Heart left ventricle (tissue), 13 donors: ENCODE measurements at regions not wholly inside any gene's neighbourhood (a gene's known extent, or its start where the extent isn't known, plus 50 kb on each side); places are given as distances from the start of the nearest gene placed in this dataset.

Experiments used
- CTCF ChIP-seq, 12 donors: fragments of 200-600 bp; sonication (generic) in 4 of 12; IDR thresholded peaks; one replicate each; pipeline versions ENCODE4 v1.5.0 to v1.8.0; 2018 to 2022; ENCODE audit warnings: antibody characterized with exemption in 12 of 12, mild to moderate bottlenecking in 5 of 12
- POLR2A ChIP-seq, 2 donors: fragments of 450-650 bp; IDR thresholded peaks; one replicate each; pipeline ENCODE4 v1.6.1; 2017; ENCODE audit warnings: antibody characterized with exemption in 2 of 2, mild to moderate bottlenecking in 2 of 2, moderate library complexity in 2 of 2
- donor health status: ischemic (EF 13 %, LVEDD 7.1; RV severe dilation, severe dysfunction).
- donor health status: DM: no; HTN: yes; CAD: no.
- donor health status: DM: no; HTN: no; CAD: no.
- donor health status: ischemic (EF 25% LVEDD 6.9; RV normal size, moderate dysfunction).
- donor health status: ischemic (EF 25% LVEDD 5.7; RV mildly dilated, moderate dysfunction).
- donor health status: ischemic (EF 35%, LVEDD 5.7; RV mildly dilated, moderate dysfunction).
- donor health status: nonischemic (EF 11% LVEDD 7.7; RV severe dilation, severe dysfunction).
- donor health status: DM: yes; HTN: yes; CAD: no.
- donor health status: PGD.
- donor health status: ischemic (EF 29% LVEDD 5.4; RV normal size, mild dysfunction).
- donor health status: nonischemic (EF 23%, LVEDD 6.1; RV moderate dilation, normal function).

- TF ChIP-seq CTCF (IDR thresholded peaks at IDR 0.05) (no peak), POLR2A (IDR thresholded peaks at IDR 0.05) (no peak)
Observed at GRCh38 chr2:198595721-198596120, 791.3 kb downstream of the PLCL1 start.
